ENCODE measurements at regions not wholly inside any gene's neighbourhood (a gene's known extent, or its start where the extent isn't known, plus 50 kb on each side); places are given as distances from the start of the nearest gene placed in this dataset.
A peak's percentile ranks its signal among the peaks of the same experiment; 100 is the strongest.

- no peak overlapping the region for H3K4me2 ChIP-seq
- H3K4me1 ChIP-seq (ENCODE audit: insufficient read depth) = no peaks in the 10 kb centered on the region
- no peak for TF ChIP-seq EZH2 (IDR thresholded peaks at IDR 0.05; ENCODE audit: borderline replicate concordance)
- no peak for TF ChIP-seq EZH2phosphoT487 (IDR thresholded peaks at IDR 0.05; ENCODE audit: low read depth, severe bottlenecking, unreplicated experiment)
- no peak for TF ChIP-seq CTCF (IDR thresholded peaks at IDR 0.05; ENCODE audit: poor library complexity)
- 90% methylated on average over 18 of the region's 19 CpGs for WGBS (ENCODE audit: low lambda C conversion rate, missing lambda C conversion rate)
- peaks cover 5% of the 10 kb centered on the region for H3K9me3 ChIP-seq (ENCODE audit: low read depth)
- H3K27me3 ChIP-seq = peaks cover 29% of the 10 kb centered on the region
- no peaks in the 10 kb centered on the region for H3K79me2 ChIP-seq
- H2AFZ ChIP-seq = no peak overlapping the region
- no peak overlapping the region for H3K4me3 ChIP-seq
- no peak for DNase-seq (ENCODE audit: low spot score)
- H3K36me3 ChIP-seq (replicated peaks; ENCODE audit: insufficient read depth, low read depth) = no peaks in the 10 kb centered on the region
- no peak overlapping the region for H3K27ac ChIP-seq
- no peaks in the 10 kb centered on the region for H4K20me1 ChIP-seq (ENCODE audit: insufficient read depth, poor library complexity, severe bottlenecking)
- no peaks in the 10 kb centered on the region for H3K9me2 ChIP-seq (replicated peaks; ENCODE audit: insufficient read depth)
Observed at GRCh38 chr15:31486906-31487695, 160.5 kb downstream of the KLF13 start.

GRCh38 chr15:31487811-31488436 is 161.3 kb downstream of the KLF13 start:
- no peaks in the 10 kb centered on the region for H3K4me1 ChIP-seq (ENCODE audit: insufficient read depth)
- no peaks in the 10 kb centered on the region for H3K79me2 ChIP-seq
- H3K27ac ChIP-seq = no peak overlapping the region
- H3K4me2 ChIP-seq = no peak overlapping the region
- no peaks in the 10 kb centered on the region for H3K36me3 ChIP-seq (replicated peaks; ENCODE audit: insufficient read depth, low read depth)
- no peak overlapping the region for H3K4me3 ChIP-seq
- H2AFZ ChIP-seq = no peak overlapping the region
- H3K9me2 ChIP-seq (replicated peaks; ENCODE audit: insufficient read depth) = no peaks in the 10 kb centered on the region
- 68% methylated on average over 6 of the region's 6 CpGs for WGBS (ENCODE audit: low lambda C conversion rate, missing lambda C conversion rate)
- TF ChIP-seq EZH2 (IDR thresholded peaks at IDR 0.05; ENCODE audit: borderline replicate concordance) (no peak), EZH2phosphoT487 (IDR thresholded peaks at IDR 0.05; ENCODE audit: low read depth, severe bottlenecking, unreplicated experiment) (no peak), CTCF (IDR thresholded peaks at IDR 0.05; ENCODE audit: poor library complexity) (no peak)
- peaks cover 21% of the 10 kb centered on the region for H3K27me3 ChIP-seq
- DNase-seq (ENCODE audit: low spot score) = no peak
- H4K20me1 ChIP-seq (ENCODE audit: insufficient read depth, poor library complexity, severe bottlenecking) = no peaks in the 10 kb centered on the region
- peaks cover 5% of the 10 kb centered on the region for H3K9me3 ChIP-seq (ENCODE audit: low read depth)

- Histone ChIP-seq H4K20me1 (ENCODE audit: insufficient read depth, poor library complexity, severe bottlenecking) (no peaks in the 10 kb centered on the region), H2AFZ (no peak overlapping the region), H3K27me3 (peaks cover 19% of the 10 kb centered on the region), H3K4me2 (no peak overlapping the region), H3K27ac (no peak overlapping the region), H3K36me3 (replicated peaks; ENCODE audit: insufficient read depth, low read depth) (no peaks in the 10 kb centered on the region), H3K4me1 (ENCODE audit: insufficient read depth) (no peaks in the 10 kb centered on the region), H3K79me2 (no peaks in the 10 kb centered on the region), H3K9me3 (ENCODE audit: low read depth) (peaks cover 5% of the 10 kb centered on the region), H3K9me2 (replicated peaks; ENCODE audit: insufficient read depth) (no peaks in the 10 kb centered on the region), H3K4me3 (no peak overlapping the region)
- TF ChIP-seq EZH2phosphoT487 (IDR thresholded peaks at IDR 0.05; ENCODE audit: low read depth, severe bottlenecking, unreplicated experiment) (no peak), EZH2 (IDR thresholded peaks at IDR 0.05; ENCODE audit: borderline replicate concordance) (no peak), CTCF (IDR thresholded peaks at IDR 0.05; ENCODE audit: poor library complexity) (peak; percentile 91)
- 45% methylated on average over 7 of the region's 7 CpGs for WGBS (ENCODE audit: low lambda C conversion rate, missing lambda C conversion rate)
- peak; percentile 87 for DNase-seq (ENCODE audit: low spot score)
Observed at GRCh38 chr15:31488437-31489204, 162.0 kb downstream of the KLF13 start.

Measured in hepatocyte (in vitro differentiated cells).